ENCODE measurements at regions not wholly inside any gene's neighbourhood (a gene's known extent, or its start where the extent isn't known, plus 50 kb on each side); places are given as distances from the start of the nearest gene placed in this dataset.

DNA sequence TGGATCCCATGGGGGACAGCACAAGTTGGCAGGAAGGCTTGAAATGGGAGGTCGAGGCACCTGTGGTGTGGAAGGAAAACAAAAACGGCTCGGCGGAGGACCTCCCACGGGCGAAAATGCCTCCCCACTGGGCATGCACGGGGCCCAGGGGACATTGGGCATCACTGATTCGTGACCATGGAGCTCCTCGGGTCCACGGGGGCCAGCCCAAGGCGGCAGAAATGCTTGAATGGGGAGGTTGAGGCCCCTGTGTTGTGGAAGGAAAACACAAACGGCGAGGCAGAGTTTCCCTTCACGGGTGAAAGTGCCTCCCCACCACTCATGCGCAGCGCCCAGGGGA, 376.0 kb downstream of the ALG10 start:
- TF ChIP-seq CTCF (IDR thresholded peaks at IDR 0.05) (no peak), EP300 (IDR thresholded peaks at IDR 0.05) (no peak), POLR2A (IDR thresholded peaks at IDR 0.05) (no peak)
